Brain microvascular endothelial cell (primary cell): ENCODE measurements at regions not wholly inside any gene's neighbourhood (a gene's known extent, or its start where the extent isn't known, plus 50 kb on each side); places are given as distances from the start of the nearest gene placed in this dataset.

Experiments
- DNase-seq: peaks from one replicate; pipeline ENCODE4 v3.0.0-alpha.2; 2020
- H3K27ac ChIP-seq: fragments of 250-450 bp; sonication (Bioruptor Pico); 2 replicates; pipeline ENCODE4 v1.5.1; 2020; ENCODE audit warnings: mild to moderate bottlenecking, moderate library complexity
- H3K27me3 ChIP-seq: fragments of 250-450 bp; sonication (Bioruptor Pico); replicated peaks from 2 replicates; pipeline ENCODE4 v1.5.1; 2020; ENCODE audit warnings: mild to moderate bottlenecking
- H3K36me3 ChIP-seq: fragments of 250-450 bp; sonication (Bioruptor Pico); replicated peaks from 2 replicates; pipeline ENCODE4 v1.5.1; 2020; ENCODE audit warnings: mild to moderate bottlenecking
- H3K4me3 ChIP-seq: 2 replicates; pipeline ENCODE4 v1.5.1; 2011; ENCODE audit warnings: low read depth, mild to moderate bottlenecking, control low read depth, low read length, moderate library complexity
- in situ Hi-C: cut with HindIII; loops from 2 replicates; pipeline ENCODE4 v1.10.0; 2017; ENCODE audit warnings: low sequenced_read_pairs, low pct_ligation_motif_present
- TF ChIP-seq, protein P1 (sequence below): IDR thresholded peaks from 2 replicates; pipeline ENCODE4 v1.5.1; 2011; ENCODE audit warnings: low read depth, mild to moderate bottlenecking, moderate library complexity, low read length, control low read depth, inconsistent platforms; ENCODE audit errors: missing control alignments

- H3K27ac ChIP-seq = no peak overlapping the region
- no peak overlapping the region for H3K4me3 ChIP-seq
- no peak for DNase-seq
- no peaks in the 10 kb centered on the region for H3K27me3 ChIP-seq
- H3K36me3 ChIP-seq = no peaks in the 10 kb centered on the region
- TF ChIP-seq, protein P1, sequence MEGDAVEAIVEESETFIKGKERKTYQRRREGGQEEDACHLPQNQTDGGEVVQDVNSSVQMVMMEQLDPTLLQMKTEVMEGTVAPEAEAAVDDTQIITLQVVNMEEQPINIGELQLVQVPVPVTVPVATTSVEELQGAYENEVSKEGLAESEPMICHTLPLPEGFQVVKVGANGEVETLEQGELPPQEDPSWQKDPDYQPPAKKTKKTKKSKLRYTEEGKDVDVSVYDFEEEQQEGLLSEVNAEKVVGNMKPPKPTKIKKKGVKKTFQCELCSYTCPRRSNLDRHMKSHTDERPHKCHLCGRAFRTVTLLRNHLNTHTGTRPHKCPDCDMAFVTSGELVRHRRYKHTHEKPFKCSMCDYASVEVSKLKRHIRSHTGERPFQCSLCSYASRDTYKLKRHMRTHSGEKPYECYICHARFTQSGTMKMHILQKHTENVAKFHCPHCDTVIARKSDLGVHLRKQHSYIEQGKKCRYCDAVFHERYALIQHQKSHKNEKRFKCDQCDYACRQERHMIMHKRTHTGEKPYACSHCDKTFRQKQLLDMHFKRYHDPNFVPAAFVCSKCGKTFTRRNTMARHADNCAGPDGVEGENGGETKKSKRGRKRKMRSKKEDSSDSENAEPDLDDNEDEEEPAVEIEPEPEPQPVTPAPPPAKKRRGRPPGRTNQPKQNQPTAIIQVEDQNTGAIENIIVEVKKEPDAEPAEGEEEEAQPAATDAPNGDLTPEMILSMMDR = no peak
- in situ Hi-C loops = no loop called here
Measured at GRCh38 chr5:92106808-92107207, 723.7 kb upstream of the ARRDC3 start.

DNA sequence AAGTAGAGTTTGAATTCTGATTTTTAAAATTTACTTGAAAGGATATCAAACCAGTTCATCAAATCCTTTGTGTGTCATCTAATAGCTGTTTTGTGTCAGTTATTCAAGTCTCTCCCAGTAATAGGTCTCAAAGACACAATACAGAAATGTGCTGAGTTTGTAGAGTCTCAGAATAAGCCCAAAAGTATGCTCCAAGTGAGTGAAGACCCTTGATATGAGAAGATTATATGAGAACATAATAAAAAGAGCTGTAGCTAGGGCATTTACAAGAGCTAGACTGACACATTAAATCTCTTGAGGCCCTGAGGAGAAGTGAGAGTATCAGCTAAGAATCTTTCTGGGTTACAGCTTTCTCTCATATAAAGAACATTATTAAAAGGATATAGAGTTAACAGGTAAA is 721.0 kb upstream of the ARRDC3 start:
- no peak for DNase-seq
- TF ChIP-seq, protein P1 = no peak
- Histone ChIP-seq H3K4me3 (no peak overlapping the region), H3K36me3 (no peaks in the 10 kb centered on the region), H3K27ac (no peak overlapping the region), H3K27me3 (no peaks in the 10 kb centered on the region)
- in situ Hi-C loops = no loop called here

- H3K27ac ChIP-seq = no peak overlapping the region
- DNase-seq = no peak
- no peaks in the 10 kb centered on the region for H3K36me3 ChIP-seq
- in situ Hi-C loops = no loop called here
- no peak overlapping the region for H3K4me3 ChIP-seq
- TF ChIP-seq, protein P1 = no peak
- no peaks in the 10 kb centered on the region for H3K27me3 ChIP-seq
Measured at GRCh38 chr5:92102313-92102712, 719.2 kb upstream of the ARRDC3 start.

- H3K27ac ChIP-seq = no peak overlapping the region
- in situ Hi-C loops = no loop called here
- no peak for DNase-seq
Measured at GRCh38 chr5:92092239-92092638, 709.1 kb upstream of the ARRDC3 start.

DNA sequence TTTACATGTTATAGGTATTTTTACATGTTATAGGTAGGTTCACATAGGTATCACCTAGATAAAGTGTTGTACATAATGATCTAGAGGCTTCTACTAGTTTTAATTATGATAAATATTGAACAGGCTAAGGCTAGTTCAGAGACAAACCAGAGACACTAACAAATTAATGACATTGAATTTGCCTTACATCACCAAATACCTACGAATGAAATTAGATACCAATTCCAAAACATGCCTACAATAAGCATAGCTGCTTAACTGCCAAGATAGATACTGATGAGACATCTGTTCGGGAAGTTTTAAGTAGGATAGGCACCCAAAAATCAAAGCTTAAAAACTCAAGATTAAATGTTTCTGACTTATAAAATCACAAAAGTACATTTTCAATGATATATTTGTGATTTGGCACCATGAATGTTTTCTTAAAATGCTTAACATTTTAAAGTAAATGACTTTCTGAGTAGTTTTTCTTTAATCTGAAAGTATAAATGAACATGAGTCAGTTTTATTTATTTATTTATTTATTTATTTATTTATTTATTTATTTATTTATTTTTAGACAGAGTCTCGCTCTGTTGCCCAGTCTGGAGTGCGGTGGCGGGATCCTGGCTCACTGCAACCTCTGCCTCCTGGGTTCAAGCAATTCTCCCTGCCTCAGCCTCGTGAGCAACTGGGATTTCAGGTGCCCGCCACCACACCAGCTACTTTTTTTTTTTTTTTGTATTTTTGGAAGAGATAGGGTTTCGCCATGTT is 703.1 kb upstream of the ARRDC3 start:
- H3K4me3 ChIP-seq = no peak overlapping the region
- in situ Hi-C loops = no loop called here

More at GRCh38 chr5:92092239-92092638, 709.1 kb upstream of the ARRDC3 start:
- H3K27me3 ChIP-seq = no peaks in the 10 kb centered on the region
- H3K4me3 ChIP-seq = no peak overlapping the region
- H3K36me3 ChIP-seq = no peaks in the 10 kb centered on the region
- TF ChIP-seq, protein P1 = no peak

More for the DNA sequence above, 703.1 kb upstream of the ARRDC3 start:
- Histone ChIP-seq H3K27me3 (no peaks in the 10 kb centered on the region), H3K36me3 (no peaks in the 10 kb centered on the region), H3K27ac (no peak overlapping the region)
- DNase-seq = no peak
- TF ChIP-seq, protein P1 = no peak
